GM19468 (cell line): ENCODE measurements at regions not wholly inside any gene's neighbourhood (a gene's known extent, or its start where the extent isn't known, plus 50 kb on each side); places are given as distances from the start of the nearest gene placed in this dataset.
"Not testable (repeated sequence)": the region's sequence is repeated elsewhere in the genome, so short reads cannot be mapped to it uniquely, and the experiment has no call there.

Experiments
- ATAC-seq: cut with Tn5 transposase; IDR thresholded peaks from one replicate; pipeline ENCODE4 v1.9.1; 2021; ENCODE audit warnings: mild to moderate bottlenecking, moderate library complexity, moderate number of reproducible peaks; ENCODE audit not compliant: unreplicated experiment; ENCODE audit errors: extremely low read depth

GRCh38 chr10:36050763-36051499 is 408.8 kb upstream of the FZD8 start:
- no peak for ATAC-seq

GRCh38 chr10:36048780-36049179 is 406.7 kb upstream of the FZD8 start:
- no peak for ATAC-seq

- ATAC-seq: no peak
Observed at GRCh38 chr10:36048236-36048635, 406.1 kb upstream of the FZD8 start.

- no peak for ATAC-seq
Observed at GRCh38 chr10:36042135-36042534, 400.0 kb upstream of the FZD8 start.

GRCh38 chr10:36038316-36038955 is 396.3 kb upstream of the FZD8 start:
- no peak for ATAC-seq

GRCh38 chr10:36036137-36036536 is 394.0 kb upstream of the FZD8 start:
- ATAC-seq: no peak

- no peak for ATAC-seq
Observed at GRCh38 chr10:36033808-36034207, 391.7 kb upstream of the FZD8 start.

GRCh38 chr10:36030516-36030915 is 388.4 kb upstream of the FZD8 start:
- no peak for ATAC-seq

GRCh38 chr10:36026656-36027390 is 384.7 kb upstream of the FZD8 start:
- ATAC-seq: no peak

GRCh38 chr10:36026081-36026480 is 384.0 kb upstream of the FZD8 start:
- no peak for ATAC-seq

- ATAC-seq: no peak
Observed at GRCh38 chr10:36023939-36024338, 381.8 kb upstream of the FZD8 start.

- ATAC-seq: no peak
Observed at GRCh38 chr10:36021096-36021495, 379.0 kb upstream of the FZD8 start.

GRCh38 chr10:36019749-36020148 is 377.7 kb upstream of the FZD8 start:
- ATAC-seq: no peak

GRCh38 chr10:36018996-36019395 is 376.9 kb upstream of the FZD8 start:
- ATAC-seq: no peak

GRCh38 chr10:36017137-36017536 is 375.0 kb upstream of the FZD8 start:
- ATAC-seq: no peak

- ATAC-seq: no peak
Observed at GRCh38 chr10:36007369-36007768, 365.3 kb upstream of the FZD8 start.

- ATAC-seq: no peak
Observed at GRCh38 chr10:36003688-36004087, 361.6 kb upstream of the FZD8 start.

GRCh38 chr10:36003031-36003600 is 361.0 kb upstream of the FZD8 start:
- no peak for ATAC-seq

GRCh38 chr10:36002445-36002844 is 360.3 kb upstream of the FZD8 start:
- no peak for ATAC-seq

- ATAC-seq: not testable (repeated sequence)
Observed at GRCh38 chr10:36000754-36001153, 358.7 kb upstream of the FZD8 start.

GRCh38 chr10:35998026-35998425 is 355.9 kb upstream of the FZD8 start:
- ATAC-seq: no peak
